K562 (cell line): ENCODE measurements at regions not wholly inside any gene's neighbourhood (a gene's known extent, or its start where the extent isn't known, plus 50 kb on each side); places are given as distances from the start of the nearest gene placed in this dataset.

Source experiments
- ADNP ChIP-seq: fragments of 200-800 bp; sonication (Bioruptor generic); IDR thresholded peaks from 2 replicates; pipeline ENCODE4 v1.6.1; 2016; ENCODE audit warnings: missing genetic modification characterization, missing compliant biosample characterization
- ARNT ChIP-seq, 2 experiments: fragments of 450-650 bp; IDR thresholded peaks; 2 replicates each; pipeline ENCODE4 v1.6.1; 2016; ENCODE audit warnings: mild to moderate bottlenecking in 1 of 2
- CLOCK ChIP-seq: fragments of 250-450 bp; sonication (Bioruptor Pico); IDR thresholded peaks from 2 replicates; pipeline ENCODE4 v1.4.0; 2020; ENCODE audit warnings: mild to moderate bottlenecking, moderate library complexity, borderline replicate concordance
- CTCF ChIP-seq, 3 experiments: IDR thresholded peaks in 2 of 3; conservative IDR thresholded peaks in 1 of 3; 2 replicates each; pipeline ENCODE4 v1.5.1; 2011 to 2012; ENCODE audit warnings: low read length in 3 of 3, mild to moderate bottlenecking in 3 of 3, control low read depth in 2 of 3, improper control_type of control experiment in 1 of 3, inconsistent platforms in 1 of 3, low read depth in 1 of 3, mixed read lengths in 1 of 3, moderate library complexity in 1 of 3; ENCODE audit not compliant: insufficient read depth in 2 of 3
- ELF2 ChIP-seq: fragments of 250-450 bp; sonication (Bioruptor Pico); IDR thresholded peaks from 2 replicates; pipeline ENCODE4 v1.5.0; 2021; ENCODE audit warnings: mild to moderate bottlenecking
- FOXA3 ChIP-seq, 2 experiments: fragments of 450-650 bp in 1 of 2; sonication (generic) in 1 of 2; formaldehyde crosslinking; IDR thresholded peaks in 1 of 2; conservative IDR thresholded peaks in 1 of 2; 2 replicates each; pipeline versions ENCODE4 v1.4.0 to v1.8.0; 2020 to 2022; ENCODE audit warnings: mild to moderate bottlenecking in 2 of 2, missing genetic modification reagents in 1 of 2
- NKRF ChIP-seq: fragments of 450-650 bp; IDR thresholded peaks from 2 replicates; pipeline ENCODE4 v1.6.1; 2016; ENCODE audit warnings: borderline replicate concordance
- PHB2 ChIP-seq: fragments of 450-650 bp; IDR thresholded peaks from 2 replicates; pipeline ENCODE4 v1.6.1; 2017; ENCODE audit warnings: low read depth
- ZNF212 ChIP-seq: fragments of 450-650 bp; formaldehyde crosslinking; IDR thresholded peaks from 2 replicates; pipeline ENCODE4 v1.4.0; 2020; ENCODE audit warnings: mild to moderate bottlenecking

DNA sequence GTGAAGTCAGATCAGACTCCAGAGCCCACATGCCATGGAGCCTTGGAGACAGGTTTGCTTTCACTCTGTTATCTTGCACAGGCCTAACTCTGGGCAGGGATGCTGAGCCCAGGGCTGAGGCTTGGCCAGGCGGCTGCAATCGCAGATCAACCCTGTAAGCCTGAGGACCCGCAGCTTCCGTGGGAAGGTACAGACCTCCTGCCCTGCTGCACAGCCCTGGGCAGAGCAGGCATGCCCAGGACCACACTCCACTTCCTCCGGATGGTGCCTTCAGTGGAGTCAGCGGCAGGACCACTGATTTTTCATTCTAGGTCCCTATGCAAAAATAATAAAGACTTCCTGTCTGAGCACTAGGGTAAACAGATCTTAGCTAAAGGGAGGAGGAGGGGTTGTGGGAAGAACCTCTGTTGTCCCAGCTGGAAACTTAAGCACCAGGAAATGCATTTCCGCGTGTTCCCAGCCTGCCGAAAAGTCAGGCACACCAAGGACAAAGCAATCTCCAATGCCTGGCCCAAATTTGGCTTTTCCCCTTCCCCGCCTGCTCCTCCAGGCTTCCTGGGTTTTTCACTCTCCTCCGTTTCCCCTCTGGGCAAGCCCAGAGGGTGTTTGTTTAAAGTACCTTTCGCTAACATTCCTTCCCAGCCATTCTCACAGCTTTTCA, 87.3 kb downstream of the KCTD15 start (continued):
- TF ChIP-seq CLOCK (CRISPR knock-in tag), result no peak
- no peak for TF ChIP-seq ADNP (tag)
- no peak for TF ChIP-seq FOXA3 (CRISPR knock-in tag; conservative IDR thresholded peaks at IDR 0.05 in 1 of 2, IDR thresholded peaks at IDR 0.05 in 1 of 2)
- TF ChIP-seq CTCF (IDR thresholded peaks at IDR 0.05 in 2 of 3, conservative IDR thresholded peaks at IDR 0.05 in 1 of 3; ENCODE audit: insufficient read depth in 2 of 3, low read depth in 1 of 3, low read length in 3 of 3), result no peak
- TF ChIP-seq ELF2 (CRISPR knock-in tag), result no peak
- TF ChIP-seq PHB2, result no peak
- TF ChIP-seq ARNT (IDR thresholded peaks at IDR 0.05), result no peak
- TF ChIP-seq NKRF, result no peak
- TF ChIP-seq ZNF212 (CRISPR knock-in tag), result no peak
- TF ChIP-seq, all 486 proteins: peak for 0
